K562 (cell line): ENCODE measurements at regions not wholly inside any gene's neighbourhood (a gene's known extent, or its start where the extent isn't known, plus 50 kb on each side); places are given as distances from the start of the nearest gene placed in this dataset.

ENCODE experiments used
- ATAC-seq: fragments of 200-7000 bp; cut with Tn5 transposase; 3 replicates; pipeline ENCODE4 v1.9.1; 2020; ENCODE audit warnings: moderate library complexity
- BruUV-seq: library from RNA; stranded (reverse); fragments of 400-500 nt; replicated peaks from 2 replicates; lab custom pipeline; 2021; lab: Mats Ljungman, UMichigan
- CTCF ChIA-PET: fragments of 300-600 bp; formaldehyde crosslinking; extraction: SDS; loops from one replicate; lab custom pipeline; 2021; ENCODE audit warnings: low intra/inter-chr PET ratio; lab: Yijun Ruan, JAX
- POLR2A ChIA-PET: fragments of 300-600, 350-650 bp; sonication (Branson Sonifier 250); formaldehyde crosslinking; extraction: SDS; loops from one replicate; lab custom pipeline; 2021; ENCODE audit warnings: antibody characterized with exemption, inconsistent platforms; lab: Yijun Ruan, JAX
- DNase-seq, 4 experiments: peaks; one replicate each; pipeline versions ENCODE4 v3.0.0 to v3.0.0-alpha.2; 2011 to 2018; ENCODE audit warnings: low spot score in 3 of 4, mixed read lengths in 3 of 4; ENCODE audit errors: extremely low read depth in 1 of 4
- FAIRE-seq: peaks from 2 replicates; lab custom pipeline; 2011; peaks lifted over from hg19 to GRCh38; lab: Jason Lieb, UNC
- H2AFZ ChIP-seq: 2 replicates; pipeline ENCODE4 v1.6.0; 2011; ENCODE audit warnings: low read depth, low read length, control low read depth, inconsistent platforms
- H3K27ac ChIP-seq: fragments of 200-600 bp; 3 replicates; pipeline ENCODE4 v1.8.0; 2011; ENCODE audit warnings: low read depth, mild to moderate bottlenecking, control low read depth, inconsistent platforms, low read length, moderate library complexity, mixed read lengths; ENCODE audit errors: extremely low read depth
- H3K27me3 ChIP-seq, 2 experiments: fragments of 300-600 bp in 1 of 2; 2 replicates in 1 of 2; 3 replicates in 1 of 2; pipeline versions ENCODE4 v1.6.0 to v1.8.0; 2011; ENCODE audit warnings: inconsistent platforms in 2 of 2, low read length in 2 of 2, mild to moderate bottlenecking in 1 of 2, mixed read lengths in 1 of 2, moderate library complexity in 1 of 2; ENCODE audit not compliant: control insufficient read depth in 2 of 2, insufficient read depth in 2 of 2
- H3K36me3 ChIP-seq: fragments of 300-600 bp; 3 replicates; pipeline ENCODE4 v1.8.0; 2011; ENCODE audit warnings: mild to moderate bottlenecking, low read length, inconsistent platforms; ENCODE audit not compliant: control insufficient read depth, insufficient read depth
- H3K4me1 ChIP-seq, 2 experiments: fragments of 200-600 bp in 1 of 2; replicated peaks in 1 of 2; 2 replicates in 1 of 2; 3 replicates in 1 of 2; pipeline versions ENCODE4 v1.5.1 to v1.8.0; 2011; ENCODE audit warnings: inconsistent platforms in 2 of 2, low read length in 2 of 2, mild to moderate bottlenecking in 1 of 2, mixed read lengths in 1 of 2, moderate library complexity in 1 of 2; ENCODE audit not compliant: control insufficient read depth in 2 of 2, insufficient read depth in 2 of 2
- H3K4me2 ChIP-seq: 2 replicates; pipeline ENCODE4 v1.6.1; 2011; ENCODE audit warnings: low read length, control low read depth, inconsistent platforms, mixed read lengths; ENCODE audit not compliant: insufficient read depth
- H3K4me3 ChIP-seq: fragments of 200-600 bp; sonication (generic), shearing (Covaris generic); 2 replicates; pipeline ENCODE4 v1.5.1; 2016; ENCODE audit warnings: control low read depth, inconsistent platforms
- H3K79me2 ChIP-seq: fragments of 200-600 bp; 3 replicates; pipeline ENCODE4 v1.8.0; 2011; ENCODE audit warnings: low read length, inconsistent platforms; ENCODE audit not compliant: control insufficient read depth, insufficient read depth
- H3K9ac ChIP-seq, 2 experiments: 2 replicates each; pipeline versions ENCODE4 v1.6.0 to v1.6.1; 2011; ENCODE audit warnings: low read depth in 2 of 2, low read length in 2 of 2, control low read depth in 1 of 2, inconsistent platforms in 1 of 2, mild to moderate bottlenecking in 1 of 2, mixed read lengths in 1 of 2; ENCODE audit not compliant: insufficient read depth in 1 of 2
- H3K9me1 ChIP-seq: one replicate; pipeline ENCODE4 v1.6.0; 2011; ENCODE audit warnings: inconsistent platforms, mild to moderate bottlenecking, low read length, moderate library complexity; ENCODE audit not compliant: control insufficient read depth, insufficient read depth
- H3K9me3 ChIP-seq: replicated peaks from 2 replicates; pipeline ENCODE4 v1.5.1; 2011; ENCODE audit warnings: low read depth, low read length, inconsistent platforms; ENCODE audit not compliant: control insufficient read depth, insufficient read depth
- H4K20me1 ChIP-seq: replicated peaks from 2 replicates; pipeline ENCODE4 v1.6.1; 2011; ENCODE audit warnings: low read length, inconsistent platforms, mixed read lengths; ENCODE audit not compliant: control insufficient read depth, insufficient read depth
- FIP1L1 ChIP-seq: fragments of 200-400 bp; formaldehyde crosslinking; IDR thresholded peaks from 2 replicates; pipeline ENCODE4 v1.6.1; 2018; ENCODE audit warnings: mild to moderate bottlenecking, low read depth, low read length; ENCODE audit not compliant: poor library complexity, severe bottlenecking
- MECOM ChIP-seq: fragments of 250-450 bp; sonication (Bioruptor Pico); IDR thresholded peaks from 2 replicates; pipeline ENCODE4 v1.8.0; 2022; ENCODE audit warnings: inconsistent platforms
- NR3C1 ChIP-seq: sonication (generic); formaldehyde crosslinking; IDR thresholded peaks from 2 replicates; pipeline ENCODE4 v1.8.1; 2022; ENCODE audit warnings: missing genetic modification reagents
- SMARCA5 ChIP-seq: fragments of 450-650 bp; IDR thresholded peaks from 2 replicates; pipeline ENCODE4 v1.6.1; 2016
- SRF ChIP-seq, 2 experiments: fragments of 250-450, 450-650 bp in 1 of 2; sonication (Bioruptor Pico) in 1 of 2; sonication (generic) in 1 of 2; formaldehyde crosslinking; IDR thresholded peaks; 2 replicates each; pipeline versions ENCODE4 v1.5.0 to v1.5.1; 2020 to 2022; ENCODE audit warnings: mild to moderate bottlenecking in 1 of 2, missing genetic modification reagents in 1 of 2
- STAT5B ChIP-seq: fragments of 250-450 bp; sonication (Bioruptor Pico); IDR thresholded peaks from 2 replicates; pipeline ENCODE4 v1.8.0; 2021; ENCODE audit warnings: mild to moderate bottlenecking, inconsistent platforms
- TBP ChIP-seq: optimal IDR thresholded peaks from 2 replicates; pipeline ENCODE3; 2011; ENCODE audit warnings: low read depth, low read length, improper control_type of control experiment
- ZC3H8 ChIP-seq: fragments of 450-650 bp; IDR thresholded peaks from 2 replicates; pipeline ENCODE4 v1.6.1; 2017
- ZNF124 ChIP-seq: sonication (generic); formaldehyde crosslinking; IDR thresholded peaks from 2 replicates; pipeline ENCODE4 v1.8.1; 2022; ENCODE audit warnings: missing genetic modification reagents
- ZNF263 ChIP-seq: sonication (generic); formaldehyde crosslinking; IDR thresholded peaks from 2 replicates; pipeline ENCODE4 v1.8.0; 2022; ENCODE audit warnings: mild to moderate bottlenecking, missing genetic modification reagents, borderline replicate concordance
- WGBS: fragments of 100-300 bp; shearing (Covaris generic); methylation state at CpG from one replicate; pipeline ENCODE4 v1.1.6; 2016; ENCODE audit warnings: low coverage, mixed read lengths; ENCODE audit not compliant: insufficient coverage; ENCODE audit errors: missing lambda C conversion rate; 5-methylcytosine and 5-hydroxymethylcytosine counted together
- in situ Hi-C: fragments of 300-500 bp; cut with MboI; formaldehyde crosslinking; loops from 4 replicates; pipeline ENCODE4 v1.15.0; 2018; ENCODE audit warnings: inconsistent platforms, mixed read lengths
- intact Hi-C: fragments of 100-400 bp; cut with micrococcal nuclease; formaldehyde crosslinking; loops from 2 replicates; pipeline ENCODE4 v1.14.2; 2022
- TF ChIP-seq, protein P1 (sequence below): fragments of 450-650 bp; IDR thresholded peaks from 2 replicates; pipeline ENCODE4 v1.6.1; 2017; ENCODE audit warnings: mild to moderate bottlenecking, moderate library complexity
- TF ChIP-seq, protein P2 (sequence below): fragments of 200-400 bp; formaldehyde crosslinking; IDR thresholded peaks from 2 replicates; pipeline ENCODE4 v1.6.1; 2017; ENCODE audit warnings: mild to moderate bottlenecking, low read depth, low read length, moderate library complexity
- TF ChIP-seq, protein P3 (sequence below), 2 experiments: fragments of 200-800 bp in 1 of 2; sonication (Bioruptor generic) in 1 of 2; sonication (generic) in 1 of 2; formaldehyde crosslinking in 1 of 2; IDR thresholded peaks in 1 of 2; conservative IDR thresholded peaks in 1 of 2; 2 replicates each; pipeline versions ENCODE4 v1.5.0 to v1.6.1; 2016 to 2020; ENCODE audit warnings: missing compliant biosample characterization in 1 of 2, missing genetic modification characterization in 1 of 2, missing genetic modification reagents in 1 of 2
- TF ChIP-seq, protein P4 (sequence below): fragments of 450-650 bp; IDR thresholded peaks from 2 replicates; pipeline ENCODE4 v1.6.1; 2016; ENCODE audit warnings: mild to moderate bottlenecking
- TF ChIP-seq, protein P5 (sequence below): sonication (generic); formaldehyde crosslinking; IDR thresholded peaks from 2 replicates; pipeline ENCODE4 v1.8.0; 2022; ENCODE audit warnings: mild to moderate bottlenecking, low read depth, missing genetic modification reagents

DNA sequence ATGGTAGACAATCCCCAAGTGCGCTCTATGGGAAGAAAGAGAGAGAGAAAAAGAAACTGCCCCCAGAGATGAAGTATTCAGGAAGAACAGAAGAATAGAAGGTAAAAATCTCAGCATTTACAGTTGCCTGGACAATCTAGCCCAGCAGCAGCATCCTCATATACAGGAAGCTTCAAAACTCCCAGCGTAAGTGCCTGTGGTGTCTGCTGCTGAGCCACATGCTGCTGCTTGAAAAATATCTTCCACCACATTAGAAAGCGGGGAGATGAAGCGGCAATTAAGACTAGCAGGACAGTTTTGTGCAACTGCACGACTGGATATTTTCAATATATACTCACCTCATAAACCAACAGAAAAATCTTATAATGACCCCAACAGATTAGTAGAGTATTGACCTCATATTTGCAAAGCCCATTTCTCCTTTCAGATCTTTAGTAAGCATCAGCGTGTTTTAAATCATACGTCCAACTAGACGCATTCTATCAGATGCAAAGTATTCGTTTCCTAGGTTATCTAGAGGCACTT is 972.0 kb upstream of the TENM3 start:
- ChIA-PET CTCF (no interaction called here), POLR2A (no interaction called here)
- Histone ChIP-seq H3K27me3 (no peaks in the 10 kb centered on the region), H4K20me1 (no peaks in the 10 kb centered on the region), H3K9ac (no peak overlapping the region), H3K4me1 (no peaks in the 10 kb centered on the region), H3K79me2 (no peaks in the 10 kb centered on the region), H3K27ac (no peak overlapping the region), H3K36me3 (no peaks in the 10 kb centered on the region), H3K9me3 (no peaks in the 10 kb centered on the region; the same call in 1 of the 2 replicates), H3K9me1 (no peaks in the 10 kb centered on the region), H2AFZ (no peak overlapping the region), H3K4me2 (no peak overlapping the region), H3K4me3 (no peak overlapping the region)
- no TSS peak for BruUV-seq
- intact Hi-C loops (no loop called here), in situ Hi-C loops (no loop called here)
- no peak for DNase-seq
- under 1% methylated on average over 9 of the region's 9 CpGs for WGBS
- FAIRE-seq = no peak
- no peak for ATAC-seq
- TF ChIP-seq STAT5B (CRISPR knock-in tag) = no peak
- TF ChIP-seq, protein P1, sequence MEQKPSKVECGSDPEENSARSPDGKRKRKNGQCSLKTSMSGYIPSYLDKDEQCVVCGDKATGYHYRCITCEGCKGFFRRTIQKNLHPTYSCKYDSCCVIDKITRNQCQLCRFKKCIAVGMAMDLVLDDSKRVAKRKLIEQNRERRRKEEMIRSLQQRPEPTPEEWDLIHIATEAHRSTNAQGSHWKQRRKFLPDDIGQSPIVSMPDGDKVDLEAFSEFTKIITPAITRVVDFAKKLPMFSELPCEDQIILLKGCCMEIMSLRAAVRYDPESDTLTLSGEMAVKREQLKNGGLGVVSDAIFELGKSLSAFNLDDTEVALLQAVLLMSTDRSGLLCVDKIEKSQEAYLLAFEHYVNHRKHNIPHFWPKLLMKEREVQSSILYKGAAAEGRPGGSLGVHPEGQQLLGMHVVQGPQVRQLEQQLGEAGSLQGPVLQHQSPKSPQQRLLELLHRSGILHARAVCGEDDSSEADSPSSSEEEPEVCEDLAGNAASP = no peak
- TF ChIP-seq MECOM = no peak
- TF ChIP-seq, protein P2, sequence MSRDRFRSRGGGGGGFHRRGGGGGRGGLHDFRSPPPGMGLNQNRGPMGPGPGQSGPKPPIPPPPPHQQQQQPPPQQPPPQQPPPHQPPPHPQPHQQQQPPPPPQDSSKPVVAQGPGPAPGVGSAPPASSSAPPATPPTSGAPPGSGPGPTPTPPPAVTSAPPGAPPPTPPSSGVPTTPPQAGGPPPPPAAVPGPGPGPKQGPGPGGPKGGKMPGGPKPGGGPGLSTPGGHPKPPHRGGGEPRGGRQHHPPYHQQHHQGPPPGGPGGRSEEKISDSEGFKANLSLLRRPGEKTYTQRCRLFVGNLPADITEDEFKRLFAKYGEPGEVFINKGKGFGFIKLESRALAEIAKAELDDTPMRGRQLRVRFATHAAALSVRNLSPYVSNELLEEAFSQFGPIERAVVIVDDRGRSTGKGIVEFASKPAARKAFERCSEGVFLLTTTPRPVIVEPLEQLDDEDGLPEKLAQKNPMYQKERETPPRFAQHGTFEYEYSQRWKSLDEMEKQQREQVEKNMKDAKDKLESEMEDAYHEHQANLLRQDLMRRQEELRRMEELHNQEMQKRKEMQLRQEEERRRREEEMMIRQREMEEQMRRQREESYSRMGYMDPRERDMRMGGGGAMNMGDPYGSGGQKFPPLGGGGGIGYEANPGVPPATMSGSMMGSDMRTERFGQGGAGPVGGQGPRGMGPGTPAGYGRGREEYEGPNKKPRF = no peak
- TF ChIP-seq, protein P3, sequence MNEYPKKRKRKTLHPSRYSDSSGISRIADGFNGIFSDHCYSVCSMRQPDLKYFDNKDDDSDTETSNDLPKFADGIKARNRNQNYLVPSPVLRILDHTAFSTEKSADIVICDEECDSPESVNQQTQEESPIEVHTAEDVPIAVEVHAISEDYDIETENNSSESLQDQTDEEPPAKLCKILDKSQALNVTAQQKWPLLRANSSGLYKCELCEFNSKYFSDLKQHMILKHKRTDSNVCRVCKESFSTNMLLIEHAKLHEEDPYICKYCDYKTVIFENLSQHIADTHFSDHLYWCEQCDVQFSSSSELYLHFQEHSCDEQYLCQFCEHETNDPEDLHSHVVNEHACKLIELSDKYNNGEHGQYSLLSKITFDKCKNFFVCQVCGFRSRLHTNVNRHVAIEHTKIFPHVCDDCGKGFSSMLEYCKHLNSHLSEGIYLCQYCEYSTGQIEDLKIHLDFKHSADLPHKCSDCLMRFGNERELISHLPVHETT (CRISPR knock-in tag; conservative IDR thresholded peaks at IDR 0.05 in 1 of 2, IDR thresholded peaks at IDR 0.05 in 1 of 2) = no peak
- no peak for TF ChIP-seq SMARCA5
- TF ChIP-seq ZNF263 (CRISPR knock-in tag) = no peak
- no peak for TF ChIP-seq SRF (CRISPR knock-in tag; IDR thresholded peaks at IDR 0.05)
- no peak for TF ChIP-seq FIP1L1
- no peak for TF ChIP-seq ZNF124 (CRISPR knock-in tag)
- no peak for TF ChIP-seq NR3C1 (CRISPR knock-in tag)
- TF ChIP-seq, protein P4, sequence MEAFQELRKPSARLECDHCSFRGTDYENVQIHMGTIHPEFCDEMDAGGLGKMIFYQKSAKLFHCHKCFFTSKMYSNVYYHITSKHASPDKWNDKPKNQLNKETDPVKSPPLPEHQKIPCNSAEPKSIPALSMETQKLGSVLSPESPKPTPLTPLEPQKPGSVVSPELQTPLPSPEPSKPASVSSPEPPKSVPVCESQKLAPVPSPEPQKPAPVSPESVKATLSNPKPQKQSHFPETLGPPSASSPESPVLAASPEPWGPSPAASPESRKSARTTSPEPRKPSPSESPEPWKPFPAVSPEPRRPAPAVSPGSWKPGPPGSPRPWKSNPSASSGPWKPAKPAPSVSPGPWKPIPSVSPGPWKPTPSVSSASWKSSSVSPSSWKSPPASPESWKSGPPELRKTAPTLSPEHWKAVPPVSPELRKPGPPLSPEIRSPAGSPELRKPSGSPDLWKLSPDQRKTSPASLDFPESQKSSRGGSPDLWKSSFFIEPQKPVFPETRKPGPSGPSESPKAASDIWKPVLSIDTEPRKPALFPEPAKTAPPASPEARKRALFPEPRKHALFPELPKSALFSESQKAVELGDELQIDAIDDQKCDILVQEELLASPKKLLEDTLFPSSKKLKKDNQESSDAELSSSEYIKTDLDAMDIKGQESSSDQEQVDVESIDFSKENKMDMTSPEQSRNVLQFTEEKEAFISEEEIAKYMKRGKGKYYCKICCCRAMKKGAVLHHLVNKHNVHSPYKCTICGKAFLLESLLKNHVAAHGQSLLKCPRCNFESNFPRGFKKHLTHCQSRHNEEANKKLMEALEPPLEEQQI = no peak
- TF ChIP-seq ZC3H8 = no peak
- TF ChIP-seq TBP = no peak
- TF ChIP-seq, protein P5, sequence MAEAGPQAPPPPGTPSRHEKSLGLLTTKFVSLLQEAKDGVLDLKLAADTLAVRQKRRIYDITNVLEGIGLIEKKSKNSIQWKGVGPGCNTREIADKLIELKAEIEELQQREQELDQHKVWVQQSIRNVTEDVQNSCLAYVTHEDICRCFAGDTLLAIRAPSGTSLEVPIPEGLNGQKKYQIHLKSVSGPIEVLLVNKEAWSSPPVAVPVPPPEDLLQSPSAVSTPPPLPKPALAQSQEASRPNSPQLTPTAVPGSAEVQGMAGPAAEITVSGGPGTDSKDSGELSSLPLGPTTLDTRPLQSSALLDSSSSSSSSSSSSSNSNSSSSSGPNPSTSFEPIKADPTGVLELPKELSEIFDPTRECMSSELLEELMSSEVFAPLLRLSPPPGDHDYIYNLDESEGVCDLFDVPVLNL = no peak
